SKM-1 treated with dmso at 0.1 percent for 144 hours (cell line): ENCODE measurements at regions not wholly inside any gene's neighbourhood (a gene's known extent, or its start where the extent isn't known, plus 50 kb on each side); places are given as distances from the start of the nearest gene placed in this dataset.

Experiments used
- DNase-seq: peaks from one replicate; lab custom pipeline; 2025; ENCODE audit not compliant: unreplicated experiment; lab: John Stamatoyannopoulos, UW

DNA sequence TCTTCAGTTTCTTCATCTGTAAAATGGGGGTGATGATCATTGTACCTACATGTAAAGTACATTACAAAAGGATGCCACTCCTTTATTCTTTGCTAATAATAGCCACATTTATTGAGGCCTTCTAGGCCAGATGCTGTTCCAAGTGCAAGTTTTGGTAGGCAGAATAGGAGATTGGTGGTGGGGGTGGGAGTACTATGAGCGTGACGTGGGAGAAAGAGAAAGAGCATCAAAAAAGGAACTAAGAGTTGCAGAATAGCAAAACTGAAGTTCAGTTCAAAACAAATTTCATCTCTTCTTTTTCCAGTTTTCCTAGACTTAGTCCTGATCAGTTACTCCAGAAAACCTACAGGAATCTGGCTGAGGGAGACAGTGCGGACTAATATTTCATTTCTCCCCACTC, 174.1 kb downstream of the SNX18 start:
- DNase-seq = no peak

GRCh38 chr5:54689411-54690251, 172.1 kb downstream of the SNX18 start:
- DNase-seq = no peak

DNA sequence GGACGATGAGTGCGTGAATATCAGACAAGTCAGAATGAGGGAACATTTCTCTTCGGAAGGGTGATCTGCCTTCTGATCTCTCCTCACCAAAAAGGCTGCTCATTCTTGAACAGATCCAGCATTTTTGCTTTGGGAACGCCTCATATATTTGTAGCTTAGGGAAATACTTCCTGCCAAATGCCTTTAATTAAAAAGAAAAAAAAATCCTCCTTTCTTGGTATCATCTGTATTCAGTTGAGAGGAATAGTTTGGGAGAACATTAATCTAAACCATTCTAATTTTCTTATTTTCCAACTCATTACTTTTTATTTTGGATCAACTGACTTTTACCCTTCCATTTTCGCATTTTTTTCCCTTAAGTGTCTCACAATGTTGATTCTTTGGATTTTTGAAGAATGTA, 163.4 kb downstream of the SNX18 start:
- no peak for DNase-seq

GRCh38 chr5:54679686-54680085, 162.1 kb downstream of the SNX18 start:
- DNase-seq = no peak

- no peak for DNase-seq
Measured at GRCh38 chr5:54678737-54679136, 161.2 kb downstream of the SNX18 start.

DNA sequence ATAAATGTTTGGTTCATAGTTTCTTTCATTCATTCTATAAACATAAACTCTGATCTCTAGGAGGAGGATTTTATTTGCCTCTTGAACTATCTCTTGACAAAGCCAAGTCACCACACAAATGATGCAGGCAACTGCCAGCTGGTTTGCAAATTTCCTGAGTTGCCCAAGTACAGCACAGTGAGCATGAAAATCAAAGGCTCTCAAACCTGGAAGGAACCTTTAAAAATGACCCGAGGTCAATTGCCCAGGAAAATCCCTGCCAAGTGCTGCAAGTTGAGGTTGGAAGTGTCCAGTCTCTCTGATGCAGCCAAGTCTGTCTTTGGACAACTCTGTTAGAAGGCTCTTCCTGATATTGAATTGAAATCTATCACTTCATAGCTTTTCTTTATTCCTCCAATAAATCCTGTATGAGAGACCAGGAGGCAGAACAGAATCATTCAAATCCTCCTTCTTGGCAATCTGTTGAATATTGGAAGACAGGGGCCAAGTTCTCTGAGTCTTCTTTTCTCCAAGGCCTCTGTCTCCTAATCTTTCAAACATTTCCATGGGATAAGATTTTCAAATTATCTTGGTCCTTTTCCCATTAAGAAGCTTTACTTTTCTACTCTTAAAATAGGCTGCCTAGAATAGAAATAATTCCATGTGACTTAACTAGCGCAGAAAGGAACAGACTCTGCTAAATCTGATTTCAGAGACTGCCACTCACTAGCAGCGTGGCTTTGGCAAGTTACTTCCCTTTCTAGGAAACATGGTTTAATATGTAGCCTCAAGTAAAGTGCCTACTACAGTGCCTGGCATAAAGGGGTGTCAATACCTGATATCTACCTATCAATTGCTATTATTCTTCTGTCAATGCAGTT, 159.2 kb downstream of the SNX18 start:
- DNase-seq = no peak

GRCh38 chr5:54673523-54674225, 156.1 kb downstream of the SNX18 start:
- peak; percentile 98 for DNase-seq

DNA sequence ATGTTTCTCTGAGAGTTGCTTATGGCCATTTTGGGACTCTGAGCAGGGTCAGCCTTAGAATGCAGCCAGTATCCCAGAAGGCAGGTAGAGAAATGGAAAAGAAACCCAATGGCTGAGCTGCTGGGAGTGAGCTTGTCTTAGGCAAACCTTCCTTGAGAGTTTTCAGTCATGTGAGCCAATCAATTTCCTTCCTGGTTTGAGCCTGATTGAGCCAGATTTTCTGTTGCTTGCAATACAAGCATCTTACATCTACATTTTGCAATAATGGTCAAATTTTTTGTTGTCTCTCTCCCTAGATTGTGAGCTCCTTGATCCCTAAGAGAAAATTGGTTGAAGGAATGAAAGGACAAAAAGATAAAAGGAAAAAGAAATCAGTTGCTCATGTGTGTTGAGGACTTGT, 155.3 kb downstream of the SNX18 start:
- peak; percentile 42 for DNase-seq

DNA sequence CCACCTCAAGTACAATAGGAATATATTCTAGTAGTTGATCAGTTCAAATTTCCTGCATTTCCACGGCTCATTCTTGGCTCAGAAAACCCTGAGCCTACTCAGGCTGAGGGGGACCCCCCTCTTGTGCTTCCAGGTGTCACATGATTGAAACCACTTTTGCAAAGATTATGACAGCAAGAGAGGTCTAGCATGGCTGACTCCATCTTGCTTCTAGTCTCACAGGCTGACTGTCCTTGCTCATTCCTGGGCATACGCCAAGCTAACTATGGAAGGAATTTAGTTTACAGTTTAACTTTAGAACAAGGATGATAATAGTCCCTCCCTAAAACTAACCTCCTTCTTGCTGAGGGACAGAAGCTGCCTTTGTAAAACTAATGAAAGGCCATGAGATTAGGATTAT, 154.1 kb downstream of the SNX18 start:
- DNase-seq = no peak

GRCh38 chr5:54671111-54671531, 153.6 kb downstream of the SNX18 start:
- DNase-seq = peak; percentile 21

GRCh38 chr5:54670281-54670680, 152.7 kb downstream of the SNX18 start:
- no peak for DNase-seq

DNA sequence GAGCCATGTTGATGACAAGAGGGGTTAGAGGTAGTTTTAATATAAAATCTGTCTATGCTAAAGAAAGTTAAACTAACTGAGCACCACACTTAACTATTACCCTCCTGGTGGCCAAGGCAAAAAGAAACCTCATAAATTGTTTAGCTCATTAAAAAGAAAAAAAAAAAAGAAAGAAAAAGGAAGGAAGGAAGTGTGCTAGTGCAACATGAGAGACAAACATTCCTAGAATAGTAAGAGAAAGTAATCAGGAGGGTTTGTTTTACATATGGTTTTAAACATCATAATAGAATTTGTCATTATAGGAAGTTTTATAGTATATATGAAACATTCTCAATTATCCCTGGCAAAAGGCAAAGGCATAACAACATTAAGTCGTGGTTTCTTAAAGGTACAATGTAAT, 152.3 kb downstream of the SNX18 start:
- no peak for DNase-seq

DNA sequence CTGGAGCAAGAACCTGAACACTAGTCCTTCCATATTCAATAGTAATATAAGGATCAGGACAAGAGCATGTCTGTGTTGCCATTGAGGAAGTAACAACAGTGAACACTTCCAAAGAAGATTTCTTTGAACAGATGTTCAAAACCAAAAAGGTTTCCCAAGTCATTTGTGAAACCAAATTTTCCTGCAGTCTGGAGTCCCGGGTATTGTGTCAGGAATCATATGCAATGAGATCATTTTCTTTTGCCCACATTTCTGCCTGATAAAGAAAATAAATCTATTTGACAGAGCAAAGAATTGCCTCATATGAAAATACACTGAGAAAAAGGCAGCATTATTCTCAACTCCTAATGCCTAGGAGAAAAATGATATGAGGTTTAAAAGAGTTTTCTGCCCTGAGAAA, 151.7 kb downstream of the SNX18 start:
- DNase-seq = no peak

DNA sequence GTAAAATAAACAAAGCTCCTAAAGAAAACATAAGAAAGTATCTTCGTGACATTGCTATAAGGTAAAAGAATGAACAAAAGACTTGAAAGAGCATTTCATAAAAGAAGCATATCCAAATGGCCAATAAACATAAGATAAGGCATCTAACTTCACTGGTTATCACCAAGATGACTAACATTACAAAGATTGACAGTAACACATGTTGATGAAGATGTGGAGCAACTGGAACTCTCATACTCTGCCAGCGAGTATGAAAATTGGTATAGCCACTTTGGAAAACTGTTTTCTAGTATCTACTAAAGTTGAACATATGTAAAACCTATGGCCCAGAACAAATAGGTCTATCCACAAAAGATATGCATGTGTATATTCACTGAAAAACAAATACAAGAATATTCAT, 150.5 kb downstream of the SNX18 start:
- DNase-seq = no peak

DNA sequence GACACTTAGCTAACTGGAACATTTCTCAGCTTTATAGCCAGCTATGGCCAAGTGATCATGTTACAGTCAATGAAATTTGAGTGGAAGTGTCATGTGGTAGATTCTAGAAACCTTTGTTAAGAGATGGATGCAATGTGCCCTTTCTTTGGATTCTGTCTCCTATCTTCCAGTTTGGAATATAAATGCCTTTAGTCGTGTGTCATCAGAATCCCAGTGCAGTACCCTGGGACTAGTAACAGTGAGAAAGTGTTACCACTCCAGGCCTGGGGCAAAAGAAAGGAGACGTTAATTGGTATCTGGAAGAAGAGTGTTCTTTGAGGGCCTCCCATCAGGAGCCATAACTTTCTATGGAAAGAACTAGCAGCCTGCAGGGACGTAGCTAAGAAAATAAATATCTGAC, 149.6 kb downstream of the SNX18 start:
- no peak for DNase-seq

DNA sequence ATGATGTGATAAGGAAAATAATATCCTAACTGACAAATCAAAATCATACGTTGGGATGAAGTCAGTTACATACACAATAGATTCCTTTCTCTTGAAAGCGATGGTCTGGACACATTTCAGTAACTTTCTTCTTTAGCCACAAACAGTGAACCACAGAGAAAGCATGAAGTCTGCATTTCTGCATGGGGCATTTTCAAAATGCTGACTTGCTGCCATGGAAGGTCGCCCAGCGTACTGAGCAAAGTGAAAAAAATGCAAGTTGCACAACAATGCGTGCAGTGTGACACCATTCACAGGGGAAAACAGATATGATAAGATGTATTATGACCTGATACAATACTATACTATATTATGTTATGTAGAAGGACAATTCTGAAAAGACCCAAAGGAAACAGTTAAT, 146.3 kb downstream of the SNX18 start:
- DNase-seq = no peak

GRCh38 chr5:54661111-54661510, 143.6 kb downstream of the SNX18 start:
- DNase-seq = no peak

GRCh38 chr5:54659700-54660131, 142.2 kb downstream of the SNX18 start:
- DNase-seq = no peak

DNA sequence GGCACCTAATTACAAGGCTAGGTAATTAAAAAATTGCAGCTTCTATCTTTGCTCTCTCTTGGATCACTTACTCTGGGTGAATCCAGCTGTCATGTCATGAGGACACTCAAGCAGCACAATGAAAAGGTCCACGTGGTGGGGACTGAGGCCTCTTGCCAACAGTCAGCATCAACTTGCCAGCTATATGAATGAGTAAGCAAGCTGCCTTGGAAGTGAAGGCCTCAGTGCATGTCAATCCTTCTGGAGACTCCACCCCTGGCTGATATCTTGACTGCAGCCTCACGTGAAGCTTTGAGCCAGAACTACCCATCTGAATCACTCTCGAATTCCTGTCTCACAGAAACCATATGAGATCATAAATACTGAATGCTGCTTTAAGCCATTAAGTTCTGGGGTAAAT, 140.5 kb downstream of the SNX18 start:
- no peak for DNase-seq

GRCh38 chr5:54656261-54656728, 138.7 kb downstream of the SNX18 start:
- no peak for DNase-seq

- DNase-seq = no peak
Measured at GRCh38 chr5:54655761-54656160, 138.2 kb downstream of the SNX18 start.
